Osteocyte (in vitro differentiated cells): ENCODE measurements at regions not wholly inside any gene's neighbourhood (a gene's known extent, or its start where the extent isn't known, plus 50 kb on each side); places are given as distances from the start of the nearest gene placed in this dataset.

Experiments used
- DNase-seq: peaks from one replicate; pipeline ENCODE4 v3.0.0; 2021; ENCODE audit warnings: mixed read lengths; ENCODE audit not compliant: unreplicated experiment; ENCODE audit errors: extremely low spot score
- H3K27ac Mint-ChIP-seq: one replicate; pipeline ENCODE4 v1.8.0; 2021; ENCODE audit warnings: mild to moderate bottlenecking, mixed read lengths; ENCODE audit not compliant: unreplicated experiment
- H3K27me3 Mint-ChIP-seq: one replicate; pipeline ENCODE4 v1.8.0; 2021; ENCODE audit warnings: mixed read lengths; ENCODE audit not compliant: unreplicated experiment
- H3K36me3 Mint-ChIP-seq: one replicate; pipeline ENCODE4 v1.8.0; 2021; ENCODE audit warnings: mixed read lengths; ENCODE audit not compliant: unreplicated experiment
- H3K4me1 Mint-ChIP-seq: one replicate; pipeline ENCODE4 v1.8.0; 2021; ENCODE audit warnings: mixed read lengths; ENCODE audit not compliant: unreplicated experiment
- H3K4me3 Mint-ChIP-seq: one replicate; pipeline ENCODE4 v1.8.0; 2021; ENCODE audit warnings: mild to moderate bottlenecking, moderate library complexity, mixed read lengths; ENCODE audit not compliant: unreplicated experiment
- H3K9me3 Mint-ChIP-seq: one replicate; pipeline ENCODE4 v1.8.0; 2021; ENCODE audit warnings: mixed read lengths; ENCODE audit not compliant: unreplicated experiment
- CTCF ChIP-seq: fragments of 200-600 bp; sonication (generic); IDR thresholded peaks from 2 replicates; pipeline ENCODE4 v1.5.0; 2021; ENCODE audit warnings: antibody characterized with exemption, mild to moderate bottlenecking, moderate library complexity

GRCh38 chr20:41830702-41831101 is 212.5 kb upstream of the CHD6 start:
- no peaks in the 10 kb centered on the region for H3K9me3 Mint-ChIP-seq
- no peak overlapping the region for H3K27ac Mint-ChIP-seq
- no peak for TF ChIP-seq CTCF
- no peaks in the 10 kb centered on the region for H3K36me3 Mint-ChIP-seq
- DNase-seq: no peak
- no peak overlapping the region for H3K4me3 Mint-ChIP-seq
- no peaks in the 10 kb centered on the region for H3K27me3 Mint-ChIP-seq
- no peaks in the 10 kb centered on the region for H3K4me1 Mint-ChIP-seq

GRCh38 chr20:41819436-41819835 is 201.3 kb upstream of the CHD6 start:
- TF ChIP-seq CTCF: no peak
- H3K9me3 Mint-ChIP-seq: peaks cover 4% of the 10 kb centered on the region
- H3K4me1 Mint-ChIP-seq: no peaks in the 10 kb centered on the region
- H3K36me3 Mint-ChIP-seq: no peaks in the 10 kb centered on the region
- H3K27me3 Mint-ChIP-seq: no peaks in the 10 kb centered on the region
- no peak overlapping the region for H3K4me3 Mint-ChIP-seq
- no peak overlapping the region for H3K27ac Mint-ChIP-seq
- no peak for DNase-seq

GRCh38 chr20:41818991-41819390 is 200.8 kb upstream of the CHD6 start:
- peaks cover 4% of the 10 kb centered on the region for H3K9me3 Mint-ChIP-seq
- no peak for TF ChIP-seq CTCF
- DNase-seq: no peak
- no peaks in the 10 kb centered on the region for H3K4me1 Mint-ChIP-seq
- H3K36me3 Mint-ChIP-seq: no peaks in the 10 kb centered on the region
- H3K27me3 Mint-ChIP-seq: no peaks in the 10 kb centered on the region
- no peak overlapping the region for H3K27ac Mint-ChIP-seq
- H3K4me3 Mint-ChIP-seq: no peak overlapping the region

GRCh38 chr20:41818369-41818768 is 200.2 kb upstream of the CHD6 start:
- no peaks in the 10 kb centered on the region for H3K36me3 Mint-ChIP-seq
- H3K27me3 Mint-ChIP-seq: no peaks in the 10 kb centered on the region
- no peak for DNase-seq
- no peaks in the 10 kb centered on the region for H3K4me1 Mint-ChIP-seq
- no peak overlapping the region for H3K27ac Mint-ChIP-seq
- H3K9me3 Mint-ChIP-seq: peaks cover 4% of the 10 kb centered on the region
- TF ChIP-seq CTCF: no peak
- no peak overlapping the region for H3K4me3 Mint-ChIP-seq

GRCh38 chr20:41811456-41811855 is 193.3 kb upstream of the CHD6 start:
- Mint-ChIP-seq H3K9me3 (peaks cover 13% of the 10 kb centered on the region), H3K36me3 (no peaks in the 10 kb centered on the region), H3K27me3 (no peaks in the 10 kb centered on the region), H3K27ac (no peak overlapping the region), H3K4me1 (no peaks in the 10 kb centered on the region), H3K4me3 (no peak overlapping the region)
- DNase-seq: no peak
- TF ChIP-seq CTCF: no peak
